Calu3 (cell line): ENCODE measurements at regions not wholly inside any gene's neighbourhood (a gene's known extent, or its start where the extent isn't known, plus 50 kb on each side); places are given as distances from the start of the nearest gene placed in this dataset.

ENCODE experiments used
- BruUV-seq: library from RNA; stranded (reverse); fragments of 400-500 nt; replicated peaks from 2 replicates; lab custom pipeline; 2021; lab: Mats Ljungman, UMichigan
- CTCF ChIA-PET: fragments of 300-600 bp; sonication (Branson Sonifier 250); formaldehyde crosslinking; loops from one replicate; lab custom pipeline; 2022; ENCODE audit warnings: antibody characterized with exemption; lab: Charles Lee
- DNase-seq: peaks from one replicate; pipeline ENCODE4 v3.0.0; 2022
- H3K27ac Mint-ChIP-seq: one replicate; pipeline ENCODE4 v1.8.0; 2022; ENCODE audit warnings: mixed read lengths; ENCODE audit not compliant: unreplicated experiment
- H3K27me3 Mint-ChIP-seq: one replicate; pipeline ENCODE4 v1.8.0; 2022; ENCODE audit warnings: mixed read lengths; ENCODE audit not compliant: unreplicated experiment
- H3K36me3 Mint-ChIP-seq: one replicate; pipeline ENCODE4 v1.8.0; 2022; ENCODE audit warnings: mild to moderate bottlenecking, moderate library complexity, mixed read lengths; ENCODE audit not compliant: insufficient read depth, unreplicated experiment
- H3K4me1 Mint-ChIP-seq: one replicate; pipeline ENCODE4 v1.8.0; 2022; ENCODE audit warnings: mild to moderate bottlenecking, low read depth, mixed read lengths; ENCODE audit not compliant: unreplicated experiment
- H3K4me3 Mint-ChIP-seq: one replicate; pipeline ENCODE4 v1.8.0; 2022; ENCODE audit warnings: mild to moderate bottlenecking, low read depth, moderate library complexity, mixed read lengths; ENCODE audit not compliant: unreplicated experiment
- H3K9me3 Mint-ChIP-seq: one replicate; pipeline ENCODE4 v1.8.0; 2022; ENCODE audit warnings: low read depth, mixed read lengths; ENCODE audit not compliant: unreplicated experiment
- CTCF ChIP-seq: fragments of 200-600 bp; IDR thresholded peaks from one replicate; pipeline ENCODE4 v1.8.0; 2022; ENCODE audit warnings: antibody characterized with exemption; ENCODE audit not compliant: unreplicated experiment
- intact Hi-C: fragments of 100-400 bp; cut with micrococcal nuclease; formaldehyde crosslinking; loops from one replicate; pipeline ENCODE4 v1.10.0; 2022; ENCODE audit not compliant: unreplicated experiment

DNA sequence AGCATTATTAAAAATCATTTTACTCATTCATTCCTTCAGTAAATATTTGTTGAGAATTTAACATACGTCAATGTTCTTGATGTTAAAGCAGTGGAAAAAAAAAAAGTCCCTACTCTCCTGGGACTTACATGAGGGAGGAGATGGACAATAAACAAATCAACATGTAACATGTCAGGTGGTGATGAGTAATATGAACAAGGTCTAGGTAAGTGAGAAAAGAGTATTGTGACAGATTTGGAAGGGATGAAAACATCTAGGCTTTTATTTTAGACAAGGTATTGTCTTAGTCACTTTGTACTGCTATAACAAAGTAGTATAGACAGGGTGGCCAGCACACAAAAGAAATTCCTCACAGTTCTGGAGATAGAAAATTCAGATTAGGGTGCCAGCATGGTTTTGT is 167.2 kb downstream of the FSCB start:
- intact Hi-C loops: no loop called here
- no TSS peak for BruUV-seq
- Mint-ChIP-seq H3K9me3 (peaks cover 10% of the 10 kb centered on the region), H3K27ac (no peak overlapping the region), H3K4me1 (no peaks in the 10 kb centered on the region), H3K27me3 (no peaks in the 10 kb centered on the region), H3K4me3 (no peak overlapping the region), H3K36me3 (no peaks in the 10 kb centered on the region)
- CTCF ChIA-PET: no interaction called here
- no peak for TF ChIP-seq CTCF
- DNase-seq: no peak

- Mint-ChIP-seq H3K36me3 (no peaks in the 10 kb centered on the region), H3K4me3 (no peak overlapping the region), H3K27ac (no peak overlapping the region), H3K27me3 (no peaks in the 10 kb centered on the region), H3K9me3 (peaks cover 10% of the 10 kb centered on the region), H3K4me1 (no peaks in the 10 kb centered on the region)
- no peak for TF ChIP-seq CTCF
- DNase-seq: no peak
- BruUV-seq: no TSS peak
- CTCF ChIA-PET: no interaction called here
- intact Hi-C loops: no loop called here
These were observed 167.9 kb downstream of the FSCB start for GRCh38 chr14:44339231-44339630.

DNA sequence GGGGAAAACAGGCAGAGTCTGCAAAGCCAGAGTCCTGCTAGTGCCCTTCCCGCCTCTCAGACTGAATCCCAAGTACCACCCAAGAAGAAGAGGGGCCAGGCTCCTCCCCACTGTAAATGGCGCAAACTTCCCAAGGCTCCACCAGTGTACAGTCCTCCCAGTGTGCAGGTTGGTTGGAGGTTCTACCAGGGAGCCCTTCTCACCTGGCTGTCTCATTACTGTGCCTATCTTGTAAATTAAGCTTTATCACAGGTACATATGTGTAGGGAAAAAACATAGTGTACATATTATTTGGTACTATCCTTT is 189.7 kb downstream of the FSCB start:
- no peak for DNase-seq
- no peaks in the 10 kb centered on the region for H3K27me3 Mint-ChIP-seq
- CTCF ChIA-PET: no interaction called here
- BruUV-seq: no TSS peak
- intact Hi-C loops: no loop called here
- H3K27ac Mint-ChIP-seq: no peak overlapping the region
- no peak for TF ChIP-seq CTCF
- H3K9me3 Mint-ChIP-seq: peaks cover 10% of the 10 kb centered on the region
- no peak overlapping the region for H3K4me3 Mint-ChIP-seq
- no peaks in the 10 kb centered on the region for H3K36me3 Mint-ChIP-seq
- H3K4me1 Mint-ChIP-seq: no peaks in the 10 kb centered on the region

- no peak for TF ChIP-seq CTCF
- Mint-ChIP-seq H3K4me3 (no peak overlapping the region), H3K4me1 (no peaks in the 10 kb centered on the region), H3K9me3 (peaks cover 9% of the 10 kb centered on the region), H3K27ac (no peak overlapping the region), H3K36me3 (no peaks in the 10 kb centered on the region), H3K27me3 (no peaks in the 10 kb centered on the region)
- DNase-seq: peak; percentile 25
- BruUV-seq: no TSS peak
- intact Hi-C loops: no loop called here
- CTCF ChIA-PET: no interaction called here
These were observed 190.2 kb downstream of the FSCB start for GRCh38 chr14:44316647-44317440.
